Stimulated activated CD8-positive, alpha-beta memory T cell treated with anti-CD3 and anti-CD28 coated beads, Interleukin-2, amount 100 ng/mL, for 1 hour (primary cell): ENCODE measurements at regions not wholly inside any gene's neighbourhood (a gene's known extent, or its start where the extent isn't known, plus 50 kb on each side); places are given as distances from the start of the nearest gene placed in this dataset.
"Not testable (repeated sequence)": the region's sequence is repeated elsewhere in the genome, so short reads cannot be mapped to it uniquely, and the experiment has no call there.

Source experiments
- DNase-seq, 2 donors: peaks; one replicate each; pipeline ENCODE4 v3.0.0-alpha.2; 2020; ENCODE audit warnings: low read depth in 2 of 2

DNA sequence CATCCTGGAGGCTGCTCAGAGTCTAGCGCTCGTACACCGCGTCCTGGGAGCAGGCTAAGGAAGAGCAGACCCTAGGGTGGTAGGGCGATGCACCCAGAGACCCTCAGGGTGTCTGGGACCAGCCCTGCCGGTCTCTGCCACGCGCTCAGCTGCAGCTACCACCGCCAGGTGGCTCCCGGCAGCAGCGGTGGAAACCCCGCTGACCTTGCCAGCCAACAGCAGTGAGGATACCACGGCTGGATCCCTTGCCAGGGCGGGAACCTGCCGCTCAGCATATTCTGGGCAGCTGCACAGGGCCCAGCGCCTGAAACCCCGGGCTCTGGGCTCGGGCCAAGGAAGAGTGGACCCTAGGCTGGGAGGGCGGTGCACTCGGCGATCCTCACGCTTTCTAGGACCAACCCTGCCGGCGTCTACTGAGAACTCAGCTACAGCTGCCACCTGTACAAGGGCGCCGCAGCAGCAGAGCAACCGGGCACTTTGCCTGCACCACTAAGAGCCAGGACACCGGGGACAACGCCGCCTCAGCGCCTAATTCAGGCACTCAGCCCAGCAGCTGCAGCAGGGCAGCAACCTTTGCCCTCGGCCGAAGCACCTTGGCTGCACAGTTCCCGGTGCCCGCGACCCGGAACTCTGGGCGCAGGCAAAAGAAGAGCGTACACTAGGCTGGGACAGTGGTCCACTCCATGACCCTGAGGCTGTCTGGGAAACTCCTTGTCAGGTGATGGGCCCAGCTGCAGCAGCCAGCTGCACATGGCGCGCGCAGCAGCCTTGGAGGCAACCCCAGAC lies 80.8 kb downstream of the POTEB2 start:
- DNase-seq: not testable (repeated sequence)

DNA sequence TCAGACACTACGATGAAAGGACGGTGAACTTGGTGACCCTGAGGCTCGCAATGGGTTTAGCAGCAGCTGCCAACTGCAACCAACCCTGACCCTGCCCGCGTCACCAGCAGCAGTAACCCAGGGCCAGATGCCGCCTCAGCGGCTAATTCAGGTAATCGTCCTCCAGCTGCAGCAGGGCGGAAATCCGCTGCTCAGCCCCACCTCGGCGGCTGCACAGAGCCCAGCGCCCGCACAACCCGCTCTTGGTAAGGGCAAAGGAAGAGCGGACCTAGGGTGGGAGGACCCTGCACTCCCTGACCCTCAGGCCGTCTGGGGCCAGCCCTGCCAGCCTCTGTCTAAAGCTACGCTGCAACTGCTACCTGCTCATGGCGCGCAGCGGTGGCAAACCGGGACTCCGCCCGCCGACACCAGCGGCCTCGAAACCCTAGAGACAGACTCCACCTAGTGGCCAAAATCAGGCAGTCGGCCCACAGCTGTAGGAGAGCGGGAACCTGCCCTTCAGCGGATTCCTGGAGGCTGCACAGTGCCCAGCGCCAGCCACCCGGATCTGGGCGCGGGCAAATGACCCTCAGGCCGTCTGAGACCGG lies 82.4 kb downstream of the POTEB2 start:
- not testable (repeated sequence) for DNase-seq

DNA sequence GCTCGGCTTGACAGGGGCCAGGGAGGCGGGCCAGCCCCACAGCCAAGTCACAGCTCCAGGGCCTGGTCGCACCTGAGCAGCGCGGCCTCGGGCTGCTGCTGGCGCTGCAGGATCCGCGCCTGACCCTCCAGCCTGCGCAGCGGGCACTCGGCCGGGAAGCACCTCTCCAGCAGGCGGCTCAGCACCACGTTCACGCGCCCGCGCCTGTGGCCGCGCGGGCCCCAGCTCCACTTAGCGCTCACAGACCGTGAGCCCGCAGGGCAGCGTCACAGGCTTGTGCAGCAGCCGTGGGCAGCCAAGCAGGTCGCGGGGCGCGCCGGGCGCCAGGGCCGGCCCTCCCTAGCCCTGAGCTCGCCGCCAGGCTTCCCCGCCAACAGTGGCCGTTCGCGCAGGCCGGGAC lies 90.7 kb downstream of the POTEB2 start:
- DNase-seq: not testable (repeated sequence)

DNA sequence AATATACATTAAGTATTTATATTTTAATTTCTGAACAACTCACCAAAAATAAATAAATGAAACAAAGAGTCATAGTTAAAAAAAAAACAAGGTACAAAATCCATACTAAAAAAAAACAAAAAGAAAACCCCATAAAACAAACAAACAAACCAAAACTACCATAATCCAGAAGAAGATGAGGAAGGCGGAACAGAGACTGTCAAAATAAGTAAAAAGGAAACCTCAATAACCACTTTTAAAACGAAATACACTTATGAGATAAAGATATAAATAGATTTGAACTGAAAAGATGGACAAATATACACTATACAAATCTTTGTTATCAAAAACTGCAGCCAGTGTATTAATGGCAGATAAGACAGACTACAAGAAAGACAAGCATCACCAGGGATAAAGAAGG lies 98.2 kb downstream of the POTEB2 start:
- not testable (repeated sequence) for DNase-seq

DNA sequence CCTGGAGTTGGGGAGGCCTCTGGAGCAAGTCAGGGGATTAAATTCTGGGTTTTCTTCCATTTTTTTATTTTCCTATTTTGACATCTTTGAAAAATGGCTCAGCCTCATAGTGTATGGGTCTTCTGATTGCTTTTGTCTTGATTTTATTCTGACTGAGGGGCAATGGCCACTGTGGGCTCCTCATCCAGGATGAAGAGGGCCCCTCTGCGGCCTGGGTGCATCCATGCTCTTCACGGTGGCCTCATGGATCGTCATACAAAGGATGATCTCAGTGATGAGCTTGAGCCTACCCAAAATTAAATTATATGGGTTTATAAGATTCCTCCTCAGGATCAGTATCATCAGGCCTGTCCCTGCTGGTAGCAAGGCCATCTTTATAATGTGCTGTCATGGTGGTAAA lies 103.7 kb downstream of the POTEB2 start:
- DNase-seq: not testable (repeated sequence)

DNA sequence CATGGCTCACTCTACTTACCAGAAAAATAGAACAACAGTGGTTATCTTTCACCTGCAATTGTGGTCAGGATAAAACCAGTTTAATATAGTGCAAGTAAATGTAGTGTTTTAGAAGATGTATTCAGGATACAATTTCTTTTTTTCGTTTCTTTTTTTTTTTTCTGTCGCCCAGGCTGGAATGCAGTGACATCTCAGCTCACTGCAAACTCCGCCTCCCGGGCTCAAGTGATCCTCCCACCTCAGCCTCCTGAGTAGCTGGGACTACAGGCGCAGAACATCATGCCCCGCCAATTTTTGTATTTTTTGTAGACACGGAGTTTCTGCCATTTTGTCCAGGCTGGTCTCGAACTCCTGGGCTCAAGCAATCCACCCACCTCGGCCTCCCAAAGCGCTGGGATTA lies 109.7 kb downstream of the POTEB2 start:
- DNase-seq: not testable (repeated sequence)

DNA sequence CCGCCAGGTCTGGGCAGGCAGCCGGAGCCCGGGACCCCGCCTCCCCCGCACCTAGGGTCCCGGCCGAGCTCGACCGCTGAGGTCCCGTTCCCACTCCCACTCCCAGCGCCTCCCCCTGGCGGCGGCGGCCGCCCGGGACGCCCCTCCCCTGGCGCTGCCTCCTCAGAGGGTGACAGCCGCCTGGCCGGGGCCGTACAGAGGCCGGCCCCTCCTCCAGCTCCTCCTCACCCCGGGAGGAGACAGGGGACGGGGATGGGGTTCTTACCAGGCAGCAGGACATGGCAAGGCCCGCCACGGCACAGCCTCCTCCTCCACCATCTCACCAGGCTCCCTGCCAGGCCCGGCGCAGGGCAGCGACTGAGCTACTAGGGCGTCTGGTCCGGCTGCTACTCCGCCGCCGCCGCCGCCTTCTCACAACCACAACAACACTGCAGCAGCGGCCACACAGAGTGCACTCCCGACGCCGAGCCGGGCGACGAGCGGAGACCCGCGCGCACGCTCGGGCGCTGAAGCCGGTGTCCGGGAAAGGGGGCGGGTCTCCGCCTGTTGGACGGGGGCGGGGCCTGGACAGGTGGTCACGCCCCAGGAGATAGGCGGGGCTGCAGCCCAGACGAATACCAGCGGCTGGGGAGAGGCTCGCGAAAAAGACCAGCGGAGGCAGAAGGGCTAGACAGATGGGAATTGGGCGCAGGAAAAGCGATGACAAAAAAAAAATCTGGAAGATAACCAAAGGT lies 110.3 kb downstream of the POTEB2 start:
- peak in 1 of 2 donors; percentile 29 for DNase-seq

DNA sequence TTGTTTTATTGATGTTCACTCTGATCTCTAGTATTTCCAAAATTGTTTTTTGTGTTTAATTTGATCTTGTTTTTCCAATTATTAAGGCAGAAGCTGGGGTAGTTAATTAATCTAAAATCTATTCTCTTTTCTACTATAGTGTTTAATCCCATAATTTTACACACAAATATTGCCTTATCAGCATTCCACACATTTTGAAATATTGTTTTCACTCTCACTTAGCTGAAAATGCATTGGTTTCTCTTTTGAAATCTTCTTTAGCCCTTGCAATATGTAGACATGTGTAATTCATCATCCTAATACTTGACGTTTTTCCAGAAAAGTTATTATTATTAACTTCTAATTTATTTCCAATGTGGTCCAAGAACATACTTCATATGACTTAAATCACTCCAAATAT lies 132.6 kb downstream of the POTEB2 start:
- not testable (repeated sequence) for DNase-seq
